Brain pericyte (primary cell): ENCODE measurements at regions not wholly inside any gene's neighbourhood (a gene's known extent, or its start where the extent isn't known, plus 50 kb on each side); places are given as distances from the start of the nearest gene placed in this dataset.
A peak's percentile ranks its signal among the peaks of the same experiment; 100 is the strongest.

Source experiments
- DNase-seq: peaks from one replicate; pipeline ENCODE4 v3.0.0-alpha.2; 2012; ENCODE audit warnings: low read depth, low spot score

- DNase-seq: no peak
These were observed 310.5 kb upstream of the ADAMTS9 start for GRCh38 chr3:64998317-64998716.

DNA sequence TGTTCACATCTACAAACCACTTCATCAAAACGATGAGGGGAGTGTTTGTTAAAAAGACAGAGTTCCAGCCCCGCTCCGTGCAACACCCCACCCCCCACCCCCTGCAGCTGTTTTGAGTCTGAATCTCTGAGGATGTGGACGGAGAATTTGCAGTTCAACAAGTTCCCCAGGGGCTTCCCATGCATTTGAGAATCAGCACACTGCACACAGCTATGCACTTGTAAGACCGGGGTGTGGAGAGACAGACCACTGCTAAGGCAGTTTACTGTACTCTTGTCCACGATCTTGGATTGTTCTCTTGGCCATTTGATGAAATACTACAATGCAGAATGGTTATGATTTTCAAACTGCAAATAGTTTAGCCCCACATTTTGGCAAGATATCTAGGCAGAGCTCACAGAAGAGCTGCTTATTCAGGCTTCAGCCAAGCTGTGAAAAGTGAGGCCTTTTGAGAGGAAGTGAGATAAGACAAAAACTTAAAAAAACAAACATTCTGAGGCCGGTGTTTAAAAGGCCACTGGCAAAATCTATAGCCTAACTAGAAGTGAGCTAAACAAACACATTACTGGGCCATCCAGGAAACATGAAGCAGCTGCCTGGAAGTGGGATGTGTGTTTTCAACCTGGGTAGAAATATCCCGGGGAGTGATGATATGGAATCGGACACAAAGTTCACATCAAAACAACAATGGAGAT is 308.2 kb upstream of the ADAMTS9 start:
- peak; percentile 20 for DNase-seq

DNA sequence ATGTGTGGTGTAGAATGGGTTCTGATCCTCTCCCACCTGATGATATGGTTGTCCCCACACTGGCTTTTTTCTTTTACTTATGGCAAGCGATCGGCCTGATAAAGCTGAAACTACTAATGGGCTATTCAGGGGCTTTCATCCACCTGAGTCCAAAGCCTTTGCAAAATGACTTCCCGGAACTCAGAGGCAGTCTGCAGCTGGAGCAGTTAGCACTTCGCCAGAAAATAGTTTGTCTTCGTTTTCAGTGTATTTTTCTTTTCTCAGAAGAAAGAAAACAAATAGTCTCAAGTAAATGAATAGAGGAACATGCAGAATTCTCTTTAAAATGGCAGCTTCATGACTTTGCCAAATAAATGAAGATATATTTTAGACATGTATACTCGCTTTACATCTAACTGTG is 306.0 kb upstream of the ADAMTS9 start:
- DNase-seq: no peak

DNA sequence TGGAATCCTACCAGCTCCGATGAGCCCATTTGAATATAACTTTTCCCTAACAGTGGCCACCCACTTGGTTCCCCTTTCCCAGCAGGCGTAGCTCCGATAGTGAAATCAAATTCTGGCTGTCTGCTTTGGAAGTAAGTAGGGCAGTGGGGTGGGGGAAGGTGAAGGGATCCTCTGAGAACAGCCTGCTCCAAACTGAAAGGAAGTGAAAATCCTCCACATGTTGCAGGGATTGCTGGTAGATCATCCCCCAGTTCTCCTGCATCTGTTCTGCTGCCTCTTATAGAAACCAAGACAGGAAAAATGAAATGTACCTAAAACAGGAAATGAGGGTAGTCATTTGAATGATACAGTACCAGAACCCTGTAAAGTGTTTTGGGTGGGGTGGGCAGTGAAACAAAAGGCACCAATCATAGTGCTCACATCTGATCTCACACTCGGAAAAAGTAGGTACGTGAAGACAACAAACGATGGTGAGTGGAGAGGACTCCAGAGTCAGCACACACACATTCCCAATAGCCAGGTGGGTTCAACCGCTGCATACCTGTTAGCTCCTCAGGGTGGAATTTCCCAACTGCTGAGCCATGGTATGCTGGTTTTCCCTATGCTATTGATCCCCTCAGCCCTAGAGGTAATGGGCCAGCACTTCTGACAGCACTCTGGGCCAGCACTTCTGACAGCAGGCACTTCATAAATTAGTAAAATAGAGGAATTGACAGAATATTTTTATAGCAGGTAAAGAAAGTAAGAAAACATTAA is 304.9 kb upstream of the ADAMTS9 start:
- DNase-seq: no peak

DNA sequence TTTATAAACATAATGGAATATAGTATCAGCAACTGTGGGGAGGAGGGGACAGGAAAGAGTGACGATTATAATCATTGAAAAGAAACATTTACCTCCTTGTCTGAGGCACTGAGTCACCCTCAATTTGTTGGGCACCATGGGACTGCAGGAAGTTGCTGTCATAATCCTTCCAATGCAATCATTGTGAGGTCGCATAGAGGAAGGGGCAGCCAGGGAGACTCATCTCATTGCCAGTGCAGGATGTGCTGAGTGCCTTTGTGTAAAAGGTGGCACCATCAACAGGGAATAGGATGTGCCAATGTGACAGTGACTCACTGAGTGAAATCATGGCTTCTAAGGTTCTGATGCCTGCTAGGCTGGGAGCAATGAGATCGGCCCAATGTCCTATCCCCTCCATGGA is 300.4 kb upstream of the ADAMTS9 start:
- no peak for DNase-seq

- DNase-seq: no peak
These were observed 299.9 kb upstream of the ADAMTS9 start for GRCh38 chr3:64987726-64988125.

DNA sequence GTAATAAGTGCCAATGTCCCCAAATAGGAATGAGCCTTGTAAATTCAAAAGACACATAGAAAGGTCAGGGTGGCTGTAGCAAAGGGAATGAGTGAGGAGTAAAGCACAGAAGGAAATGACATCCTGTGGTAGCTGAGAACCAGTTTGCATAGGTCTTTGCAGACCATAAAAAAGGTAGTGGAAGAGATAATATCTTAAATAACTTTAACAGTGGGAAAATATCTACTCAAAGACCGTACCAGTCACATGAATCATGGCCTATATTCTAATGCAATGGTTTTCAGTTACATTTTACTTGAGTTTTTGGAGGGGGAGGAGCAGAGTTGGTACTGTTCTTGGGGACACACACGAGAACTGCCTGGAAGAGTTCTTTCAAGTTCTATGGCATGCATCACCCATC is 297.3 kb upstream of the ADAMTS9 start:
- no peak for DNase-seq

GRCh38 chr3:64983583-64984359 is 296.0 kb upstream of the ADAMTS9 start:
- no peak for DNase-seq

DNA sequence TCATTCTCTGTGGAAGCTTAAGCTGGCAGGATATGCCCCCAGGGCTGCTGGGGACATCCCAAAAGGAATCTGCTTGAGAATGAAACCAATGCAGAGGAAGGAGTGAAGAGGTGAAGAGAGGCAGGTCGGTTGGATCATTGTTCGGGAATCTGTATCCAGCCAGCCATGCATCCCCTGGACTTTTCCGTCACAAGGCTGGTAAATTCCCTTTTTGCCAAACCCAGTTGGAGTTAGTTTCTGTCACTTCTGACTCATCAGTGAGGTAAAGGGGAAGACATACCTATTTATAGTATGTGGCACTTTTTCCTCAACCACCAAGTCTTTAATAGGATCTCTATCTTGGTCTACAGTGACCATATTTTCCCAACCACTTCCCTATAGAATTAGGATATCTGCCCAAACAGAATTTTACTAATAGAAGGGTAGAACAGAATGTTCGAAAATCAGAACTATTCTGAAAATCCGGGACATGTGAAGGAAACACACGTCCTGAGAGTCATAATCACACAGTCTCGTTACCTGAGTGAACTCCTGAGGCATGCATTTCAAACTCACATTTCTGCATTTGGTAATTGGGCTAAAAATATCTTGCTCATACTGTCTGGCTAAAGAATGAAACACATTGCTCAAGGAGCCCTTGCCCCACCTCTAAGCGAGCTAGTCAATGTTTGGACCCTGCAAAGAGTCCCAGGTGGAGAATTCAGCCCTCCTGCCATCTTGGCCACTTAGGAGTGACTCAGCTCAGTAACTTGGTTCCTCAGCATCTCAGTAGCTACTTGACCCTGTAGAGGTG is 289.7 kb upstream of the ADAMTS9 start:
- DNase-seq: no peak

DNA sequence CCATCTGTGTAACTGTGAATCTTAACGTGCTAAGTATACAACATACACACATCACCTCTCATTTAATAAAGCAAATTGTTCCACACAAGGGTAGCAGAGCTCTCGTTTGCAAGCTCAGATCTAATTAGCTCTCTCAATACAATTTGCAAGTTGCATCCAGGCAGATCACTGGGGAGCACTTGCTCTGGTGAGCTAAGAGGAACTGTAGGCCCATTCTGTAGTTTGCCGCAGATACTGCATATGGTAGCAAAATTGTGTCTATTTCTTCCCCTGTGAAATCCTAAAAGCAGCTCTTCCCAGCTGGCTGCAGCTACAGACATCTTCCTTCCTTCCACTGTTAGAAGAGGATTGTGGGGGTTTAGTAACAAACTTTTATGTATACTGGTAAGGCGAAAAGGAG is 288.7 kb upstream of the ADAMTS9 start:
- no peak for DNase-seq

- DNase-seq: no peak
These were observed 287.3 kb upstream of the ADAMTS9 start for GRCh38 chr3:64975147-64975546.

GRCh38 chr3:64974401-64974800 is 286.6 kb upstream of the ADAMTS9 start:
- no peak for DNase-seq

GRCh38 chr3:64972793-64973192 is 285.0 kb upstream of the ADAMTS9 start:
- DNase-seq: no peak

DNA sequence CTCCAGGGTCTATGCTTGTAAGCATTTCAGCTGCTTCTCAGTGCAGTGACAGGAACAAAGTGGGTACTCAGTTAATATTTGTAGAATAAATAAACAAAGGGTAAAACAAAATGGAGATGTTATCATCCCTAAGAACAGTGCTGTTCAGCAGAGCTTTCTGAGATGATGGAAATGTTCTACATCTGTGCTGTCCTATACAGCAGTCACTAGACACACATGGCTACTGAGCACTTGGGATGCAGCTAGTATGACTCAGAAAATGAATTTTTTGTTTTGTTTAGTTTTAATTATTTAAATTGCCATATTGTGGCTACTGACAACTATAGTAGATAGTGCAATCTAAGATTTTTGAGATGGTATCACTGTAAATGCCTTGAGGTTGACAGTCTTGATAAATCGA is 283.8 kb upstream of the ADAMTS9 start:
- DNase-seq: no peak

GRCh38 chr3:64970634-64971033 is 282.8 kb upstream of the ADAMTS9 start:
- no peak for DNase-seq

DNA sequence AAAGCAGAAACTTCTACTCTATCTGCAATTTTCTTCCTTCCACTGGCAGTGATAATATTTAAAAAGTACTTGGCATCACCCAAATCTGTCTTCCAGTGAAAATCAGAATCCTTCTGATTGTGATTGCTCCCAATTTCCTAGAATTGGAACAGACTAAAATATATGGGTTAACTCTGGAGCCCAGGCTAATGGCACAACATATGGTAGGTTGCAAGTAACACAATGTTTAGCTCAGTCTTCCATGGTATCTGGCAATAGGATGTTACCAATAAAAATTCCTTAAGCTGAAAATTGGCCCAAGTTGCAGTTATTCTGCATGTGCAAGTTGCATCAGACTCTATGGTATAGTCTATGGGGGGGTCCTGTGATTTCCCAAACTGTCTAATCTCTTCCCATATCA is 273.5 kb upstream of the ADAMTS9 start:
- DNase-seq: no peak

GRCh38 chr3:64958199-64958843 is 270.5 kb upstream of the ADAMTS9 start:
- DNase-seq: no peak

DNA sequence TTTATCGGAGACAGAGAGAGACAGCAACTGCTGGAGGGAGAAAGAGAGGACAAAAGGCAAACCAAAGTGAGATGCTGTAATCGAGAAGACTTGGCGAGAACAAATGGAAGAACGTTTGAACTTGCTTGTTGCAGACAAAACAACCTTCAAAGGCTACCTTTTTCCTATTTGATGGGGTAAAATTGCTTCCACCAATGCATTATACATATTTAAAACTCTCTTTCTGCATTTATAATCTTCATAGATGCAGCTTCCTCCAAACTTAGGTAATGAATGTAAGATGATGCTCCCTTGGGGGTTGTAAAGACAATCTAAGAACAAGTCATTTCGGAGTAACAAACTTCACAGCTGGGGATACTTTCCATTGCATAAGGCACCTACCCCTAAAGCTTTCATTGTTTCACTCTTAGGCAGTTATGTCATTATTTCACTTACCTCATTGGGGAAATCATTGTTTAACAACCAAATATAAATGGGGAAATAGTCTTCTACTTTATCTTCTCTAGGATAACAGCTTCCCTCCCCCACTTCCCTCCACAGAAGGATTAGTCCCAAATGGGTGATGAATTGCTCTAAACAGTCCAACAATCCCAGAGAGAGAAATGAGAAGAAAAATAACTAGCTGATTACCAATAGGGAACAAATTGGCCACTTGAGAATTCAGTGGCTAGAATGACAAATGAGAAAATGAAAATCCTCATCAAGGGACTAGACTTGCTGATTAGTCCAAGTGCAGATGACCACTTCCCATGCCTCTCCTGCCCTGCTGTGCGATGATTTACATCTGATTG is 269.8 kb upstream of the ADAMTS9 start:
- DNase-seq: no peak

- no peak for DNase-seq
These were observed 269.0 kb upstream of the ADAMTS9 start for GRCh38 chr3:64956711-64957325.
